Kidney (tissue), 13 donors: ENCODE measurements at regions not wholly inside any gene's neighbourhood (a gene's known extent, or its start where the extent isn't known, plus 50 kb on each side); places are given as distances from the start of the nearest gene placed in this dataset.

Experiments used
- DNase-seq, 5 donors: peaks; one replicate each; pipeline ENCODE4 v3.0.0-alpha.2; 2013 to 2020
- FAIRE-seq: peaks from 2 replicates; lab custom pipeline; 2012; peaks lifted over from hg19 to GRCh38; lab: Jason Lieb, UNC
- H3K27ac ChIP-seq, 2 donors: one replicate each; pipeline ENCODE4 v1.7.0; 2013; ENCODE audit warnings: low read depth in 2 of 2, low read length in 2 of 2, inconsistent platforms in 1 of 2
- H3K27me3 ChIP-seq: one replicate; pipeline ENCODE4 v1.7.1; 2013; ENCODE audit warnings: low read length, inconsistent platforms; ENCODE audit not compliant: control insufficient read depth, insufficient read depth
- H3K36me3 ChIP-seq, 3 donors: one replicate each; pipeline versions ENCODE4 v1.7.0 to v1.7.1; 2013; ENCODE audit warnings: low read length in 3 of 3, control low read depth in 1 of 3, inconsistent platforms in 1 of 3; ENCODE audit not compliant: insufficient read depth in 3 of 3, control insufficient read depth in 2 of 3
- H3K4me1 ChIP-seq, 3 donors: one replicate each; pipeline versions ENCODE4 v1.7.0 to v1.7.1; 2013; ENCODE audit warnings: low read length in 3 of 3, inconsistent platforms in 1 of 3, low read depth in 1 of 3; ENCODE audit not compliant: control insufficient read depth in 2 of 3, insufficient read depth in 2 of 3
- H3K4me3 ChIP-seq, 3 donors: one replicate each; pipeline versions ENCODE4 v1.7.0 to v1.8.1; 2013; ENCODE audit warnings: low read length in 3 of 3, control low read depth in 1 of 3, inconsistent platforms in 1 of 3
- H3K9ac ChIP-seq, 3 donors: one replicate each; pipeline versions ENCODE4 v1.7.0 to v1.7.1; 2013; ENCODE audit warnings: low read length in 3 of 3, control low read depth in 1 of 3, inconsistent platforms in 1 of 3
- H3K9me3 ChIP-seq, 3 donors: one replicate each; pipeline versions ENCODE4 v1.7.0 to v1.7.1; 2013; ENCODE audit warnings: low read length in 3 of 3, control low read depth in 1 of 3, inconsistent platforms in 1 of 3; ENCODE audit not compliant: control insufficient read depth in 2 of 3, insufficient read depth in 1 of 3
- CTCF ChIP-seq: IDR thresholded peaks from 3 replicates; pipeline ENCODE4 v1.5.1; 2012; ENCODE audit warnings: mild to moderate bottlenecking, moderate library complexity, borderline replicate concordance; ENCODE audit not compliant: insufficient read depth; ENCODE audit errors: extremely low read depth
- intact Hi-C: fragments of 100-400 bp; cut with DNase I; formaldehyde crosslinking; loops from one replicate; pipeline ENCODE4 v1.11.1; 2022
- donor health status: control.
- donor health status: control.
- donor health status: control.
- donor health status: control.
- donor health status: control.
- donor health status: DM: yes; HTN: yes; CAD: no.
- donor health status: Normal renal cell carcinoma (clear cell type).

GRCh38 chr13:62094932-62095331 lies 679.3 kb upstream of the PCDH20 start:
- Histone ChIP-seq H3K4me1 (no peaks in the 10 kb centered on the region), H3K9ac (no peak overlapping the region), H3K27ac (no peak overlapping the region), H3K9me3 (no peaks in the 10 kb centered on the region), H3K36me3 (no peaks in the 10 kb centered on the region), H3K27me3 (no peaks in the 10 kb centered on the region), H3K4me3 (no peak overlapping the region)
- DNase-seq (no peak), FAIRE-seq (no peak)
- intact Hi-C loops: no loop called here
- TF ChIP-seq CTCF: no peak

GRCh38 chr13:62093984-62094780 lies 678.5 kb upstream of the PCDH20 start:
- Histone ChIP-seq H3K4me3 (no peak overlapping the region), H3K36me3 (no peaks in the 10 kb centered on the region), H3K9me3 (no peaks in the 10 kb centered on the region), H3K4me1 (no peaks in the 10 kb centered on the region), H3K9ac (no peak overlapping the region), H3K27ac (no peak overlapping the region), H3K27me3 (no peaks in the 10 kb centered on the region)
- FAIRE-seq: no peak
- no peak for TF ChIP-seq CTCF
- no peak for DNase-seq
- intact Hi-C loops: no loop called here

GRCh38 chr13:62092949-62093348 lies 677.3 kb upstream of the PCDH20 start:
- Histone ChIP-seq H3K9me3 (no peaks in the 10 kb centered on the region), H3K4me3 (no peak overlapping the region), H3K36me3 (no peaks in the 10 kb centered on the region), H3K27me3 (no peaks in the 10 kb centered on the region), H3K27ac (no peak overlapping the region), H3K4me1 (no peaks in the 10 kb centered on the region), H3K9ac (no peak overlapping the region)
- FAIRE-seq: no peak
- intact Hi-C loops: no loop called here
- DNase-seq: no peak
- no peak for TF ChIP-seq CTCF
